ENCODE measurements at regions not wholly inside any gene's neighbourhood (a gene's known extent, or its start where the extent isn't known, plus 50 kb on each side); places are given as distances from the start of the nearest gene placed in this dataset.

- TF ChIP-seq EP300 (IDR thresholded peaks at IDR 0.05): no peak
- TF ChIP-seq CTCF (IDR thresholded peaks at IDR 0.05): no peak
Observed at GRCh38 chr1:244958593-244958992, 94.2 kb upstream of the HNRNPU start.

Data from tibial nerve (tissue), 4 donors.